Esophagus muscularis mucosa (tissue), 3 donors: ENCODE measurements at regions not wholly inside any gene's neighbourhood (a gene's known extent, or its start where the extent isn't known, plus 50 kb on each side); places are given as distances from the start of the nearest gene placed in this dataset.

ENCODE experiments used
- EP300 ChIP-seq: sonication (generic); formaldehyde crosslinking; IDR thresholded peaks from one replicate; pipeline ENCODE4 v1.6.1; 2017; ENCODE audit warnings: antibody characterized with exemption
- TF ChIP-seq, protein P1 (sequence below), 3 experiments: fragments of 200-600 bp in 2 of 3; fragments of 450-650 bp in 1 of 3; sonication (generic) in 2 of 3; IDR thresholded peaks; one replicate each; pipeline ENCODE4 v1.5.1; 2017 to 2019; ENCODE audit warnings: antibody characterized with exemption in 3 of 3, mild to moderate bottlenecking in 2 of 3, moderate library complexity in 1 of 3

DNA sequence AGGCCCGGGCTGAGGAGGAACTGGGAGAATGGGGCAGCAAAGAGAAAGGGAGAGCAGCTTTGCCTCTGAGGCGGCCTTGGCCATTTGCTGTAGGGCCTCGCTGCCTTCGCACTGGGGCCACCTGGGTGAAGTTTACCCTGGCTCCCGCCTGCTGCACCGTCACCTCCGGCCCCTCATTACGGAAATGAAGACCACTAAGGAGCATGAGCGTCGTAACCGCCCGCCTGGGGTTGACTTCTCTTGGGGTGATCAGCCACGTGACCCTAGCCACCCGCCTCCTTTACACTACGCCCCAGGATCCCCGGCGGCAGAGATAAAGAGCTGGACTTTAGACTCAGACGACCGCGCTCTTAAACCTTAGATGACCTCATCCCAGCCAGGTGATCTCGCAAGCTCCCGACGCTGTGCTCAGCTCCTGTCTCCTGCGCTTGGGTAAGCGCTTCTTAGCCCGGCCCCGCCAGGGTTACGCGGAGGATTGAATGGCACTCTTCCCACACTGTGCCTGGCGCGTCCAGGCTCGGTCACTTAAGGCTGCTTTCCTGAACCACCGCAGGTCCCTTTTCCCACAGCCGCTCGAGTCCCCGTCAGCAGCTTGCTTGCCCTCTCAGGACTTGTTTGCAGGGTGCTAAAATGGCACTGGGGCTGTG, 107.9 kb upstream of the LARP1 start:
- TF ChIP-seq, protein P1, sequence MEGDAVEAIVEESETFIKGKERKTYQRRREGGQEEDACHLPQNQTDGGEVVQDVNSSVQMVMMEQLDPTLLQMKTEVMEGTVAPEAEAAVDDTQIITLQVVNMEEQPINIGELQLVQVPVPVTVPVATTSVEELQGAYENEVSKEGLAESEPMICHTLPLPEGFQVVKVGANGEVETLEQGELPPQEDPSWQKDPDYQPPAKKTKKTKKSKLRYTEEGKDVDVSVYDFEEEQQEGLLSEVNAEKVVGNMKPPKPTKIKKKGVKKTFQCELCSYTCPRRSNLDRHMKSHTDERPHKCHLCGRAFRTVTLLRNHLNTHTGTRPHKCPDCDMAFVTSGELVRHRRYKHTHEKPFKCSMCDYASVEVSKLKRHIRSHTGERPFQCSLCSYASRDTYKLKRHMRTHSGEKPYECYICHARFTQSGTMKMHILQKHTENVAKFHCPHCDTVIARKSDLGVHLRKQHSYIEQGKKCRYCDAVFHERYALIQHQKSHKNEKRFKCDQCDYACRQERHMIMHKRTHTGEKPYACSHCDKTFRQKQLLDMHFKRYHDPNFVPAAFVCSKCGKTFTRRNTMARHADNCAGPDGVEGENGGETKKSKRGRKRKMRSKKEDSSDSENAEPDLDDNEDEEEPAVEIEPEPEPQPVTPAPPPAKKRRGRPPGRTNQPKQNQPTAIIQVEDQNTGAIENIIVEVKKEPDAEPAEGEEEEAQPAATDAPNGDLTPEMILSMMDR (IDR thresholded peaks at IDR 0.05): no peak
- no peak for TF ChIP-seq EP300
